ENCODE measurements at regions not wholly inside any gene's neighbourhood (a gene's known extent, or its start where the extent isn't known, plus 50 kb on each side); places are given as distances from the start of the nearest gene placed in this dataset.

GRCh38 chr1:223445402-223445801 is 52.2 kb downstream of the CCDC185 start:
- H3K27me3 ChIP-seq (ENCODE audit: control insufficient read depth, insufficient read depth, low read length, poor library complexity, severe bottlenecking), result no peaks in the 10 kb centered on the region
- no peaks in the 10 kb centered on the region for H3K36me3 ChIP-seq (ENCODE audit: control insufficient read depth, insufficient read depth, low read length)
- no peaks in the 10 kb centered on the region for H3K4me1 ChIP-seq (ENCODE audit: control insufficient read depth, insufficient read depth, low read length)
- H3K4me3 ChIP-seq (ENCODE audit: insufficient read depth, low read depth, low read length), result no peak overlapping the region
- H3K9me3 ChIP-seq (ENCODE audit: control insufficient read depth, low read length), result peaks cover 2% of the 10 kb centered on the region
- WGBS, 2 experiments, result 86 to 94% methylated on average over 2 of the region's 2 CpGs
- H3K27ac ChIP-seq (ENCODE audit: insufficient read depth, low read depth, low read length, poor library complexity, severe bottlenecking), result no peak overlapping the region

DNA sequence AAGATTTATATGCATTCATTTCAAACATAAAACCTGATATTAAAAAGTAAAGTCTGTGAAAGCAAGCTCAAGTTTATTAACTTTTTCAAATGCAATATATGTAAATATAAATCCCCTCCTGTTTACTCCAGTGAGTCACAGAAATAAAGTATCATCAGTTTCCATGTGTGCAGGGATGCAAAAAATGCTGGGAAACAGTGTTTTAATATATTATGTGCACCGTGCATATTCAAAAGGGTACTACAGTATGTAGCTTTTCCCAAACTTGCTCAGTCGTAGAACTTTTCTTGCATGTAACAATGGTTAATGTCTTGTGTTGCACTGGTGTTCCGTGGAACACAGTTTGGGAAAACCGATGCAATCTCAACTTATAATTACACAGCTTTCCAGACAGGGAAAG is 60.7 kb downstream of the CCDC185 start:
- Histone ChIP-seq H3K36me3 (ENCODE audit: control insufficient read depth, insufficient read depth, low read length) (no peaks in the 10 kb centered on the region), H3K27me3 (ENCODE audit: control insufficient read depth, insufficient read depth, low read length, poor library complexity, severe bottlenecking) (no peaks in the 10 kb centered on the region), H3K4me1 (ENCODE audit: control insufficient read depth, insufficient read depth, low read length) (no peaks in the 10 kb centered on the region), H3K4me3 (ENCODE audit: insufficient read depth, low read depth, low read length) (no peak overlapping the region), H3K27ac (ENCODE audit: insufficient read depth, low read depth, low read length, poor library complexity, severe bottlenecking) (no peak overlapping the region), H3K9me3 (ENCODE audit: control insufficient read depth, low read length) (no peaks in the 10 kb centered on the region)
- 94 to 95% methylated on average over 4 of the region's 4 CpGs for WGBS, 2 experiments

- Histone ChIP-seq H3K27ac (ENCODE audit: insufficient read depth, low read depth, low read length, poor library complexity, severe bottlenecking) (no peak overlapping the region), H3K9me3 (ENCODE audit: control insufficient read depth, low read length) (no peaks in the 10 kb centered on the region), H3K36me3 (ENCODE audit: control insufficient read depth, insufficient read depth, low read length) (no peaks in the 10 kb centered on the region), H3K27me3 (ENCODE audit: control insufficient read depth, insufficient read depth, low read length, poor library complexity, severe bottlenecking) (no peaks in the 10 kb centered on the region), H3K4me3 (ENCODE audit: insufficient read depth, low read depth, low read length) (no peak overlapping the region), H3K4me1 (ENCODE audit: control insufficient read depth, insufficient read depth, low read length) (no peaks in the 10 kb centered on the region)
- WGBS, 2 experiments, result 93 to 97% methylated on average over 2 of the region's 2 CpGs
Observed at GRCh38 chr1:223454959-223455358, 61.7 kb downstream of the CCDC185 start.

DNA sequence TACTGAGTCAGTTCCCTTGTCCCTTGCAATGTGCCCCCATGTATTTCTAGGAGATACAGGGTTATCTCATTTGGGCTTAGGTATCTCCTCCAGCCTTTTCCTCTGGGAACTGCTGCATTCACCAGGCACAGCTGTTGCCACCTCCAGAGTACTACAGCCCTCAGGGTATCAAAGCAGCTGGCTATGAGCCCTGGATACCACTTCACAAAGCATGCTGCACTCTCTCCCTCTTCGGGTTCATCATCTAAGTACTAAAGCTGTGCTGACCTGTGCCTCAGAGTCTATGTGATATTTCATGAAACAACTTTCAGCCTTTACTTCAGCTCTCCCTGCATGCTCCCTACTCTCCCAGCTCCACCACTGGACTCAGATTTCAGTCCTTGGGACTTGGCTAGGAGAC is 62.3 kb downstream of the CCDC185 start:
- Histone ChIP-seq H3K4me3 (ENCODE audit: insufficient read depth, low read depth, low read length) (no peak overlapping the region), H3K36me3 (ENCODE audit: control insufficient read depth, insufficient read depth, low read length) (no peaks in the 10 kb centered on the region), H3K4me1 (ENCODE audit: control insufficient read depth, insufficient read depth, low read length) (no peaks in the 10 kb centered on the region), H3K27ac (ENCODE audit: insufficient read depth, low read depth, low read length, poor library complexity, severe bottlenecking) (no peak overlapping the region), H3K9me3 (ENCODE audit: control insufficient read depth, low read length) (no peaks in the 10 kb centered on the region), H3K27me3 (ENCODE audit: control insufficient read depth, insufficient read depth, low read length, poor library complexity, severe bottlenecking) (no peaks in the 10 kb centered on the region)
- 95 to 98% methylated on average over 1 of the region's 1 CpG for WGBS, 2 experiments

DNA sequence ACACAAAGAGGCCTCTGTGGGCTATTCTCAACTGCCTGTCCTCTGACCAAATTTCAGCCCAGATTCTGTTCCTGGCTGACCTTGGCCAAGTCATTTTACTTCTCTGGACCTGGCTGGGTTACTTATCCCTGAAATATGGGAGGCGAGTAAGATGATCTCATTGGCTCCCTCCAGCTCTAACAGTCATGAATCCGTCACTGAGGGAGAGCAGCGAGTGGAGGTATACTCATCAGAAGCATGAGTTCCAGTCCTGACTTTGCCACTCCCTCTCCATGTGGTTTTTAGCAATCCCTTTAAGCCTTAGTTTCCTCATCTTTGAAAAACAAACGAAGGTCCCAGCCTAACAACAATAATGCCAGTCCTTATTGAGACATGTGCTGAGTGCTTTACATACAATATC is 63.5 kb downstream of the CCDC185 start:
- Histone ChIP-seq H3K27ac (ENCODE audit: insufficient read depth, low read depth, low read length, poor library complexity, severe bottlenecking) (no peak overlapping the region), H3K27me3 (ENCODE audit: control insufficient read depth, insufficient read depth, low read length, poor library complexity, severe bottlenecking) (no peaks in the 10 kb centered on the region), H3K9me3 (ENCODE audit: control insufficient read depth, low read length) (no peaks in the 10 kb centered on the region), H3K4me1 (ENCODE audit: control insufficient read depth, insufficient read depth, low read length) (no peaks in the 10 kb centered on the region), H3K36me3 (ENCODE audit: control insufficient read depth, insufficient read depth, low read length) (no peaks in the 10 kb centered on the region), H3K4me3 (ENCODE audit: insufficient read depth, low read depth, low read length) (no peak overlapping the region)
- 87% methylated on average over 4 of the region's 4 CpGs for WGBS, 2 experiments

DNA sequence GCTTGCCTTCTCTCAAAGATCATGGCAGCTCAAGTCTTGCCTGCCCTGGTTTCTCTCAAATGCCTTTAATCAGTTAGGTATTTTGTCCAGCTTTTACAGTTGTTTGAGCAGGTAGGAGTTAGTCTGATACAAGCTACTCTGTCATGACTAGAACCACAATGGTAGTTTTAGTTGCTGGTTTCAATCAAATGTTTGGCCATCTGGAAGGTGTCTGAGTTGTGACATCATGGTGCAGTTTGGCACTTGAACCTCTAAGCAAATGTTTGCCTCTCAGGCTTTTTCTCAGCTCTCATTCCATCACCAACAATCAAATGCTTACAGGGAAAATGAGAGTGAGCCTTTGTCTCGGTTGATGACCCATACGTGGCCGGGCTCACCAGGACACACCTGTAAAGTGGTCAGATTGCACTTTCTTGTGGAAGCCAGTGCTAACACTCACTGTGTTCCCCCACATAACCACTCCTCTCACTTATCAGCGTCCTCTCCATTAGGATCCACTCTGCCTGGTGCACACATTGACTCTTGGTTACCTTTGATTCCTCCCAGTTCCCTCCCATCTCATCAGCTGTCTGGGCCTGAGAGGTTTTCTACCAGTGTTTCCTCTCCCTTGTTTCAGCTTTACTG is 67.5 kb downstream of the CCDC185 start:
- H3K4me1 ChIP-seq (ENCODE audit: control insufficient read depth, insufficient read depth, low read length), result no peaks in the 10 kb centered on the region
- H3K9me3 ChIP-seq (ENCODE audit: control insufficient read depth, low read length), result no peaks in the 10 kb centered on the region
- H3K36me3 ChIP-seq (ENCODE audit: control insufficient read depth, insufficient read depth, low read length), result no peaks in the 10 kb centered on the region
- no peaks in the 10 kb centered on the region for H3K27me3 ChIP-seq (ENCODE audit: control insufficient read depth, insufficient read depth, low read length, poor library complexity, severe bottlenecking)
- 85 to 88% methylated on average over 4 of the region's 4 CpGs for WGBS, 2 experiments
- no peak overlapping the region for H3K4me3 ChIP-seq (ENCODE audit: insufficient read depth, low read depth, low read length)
- H3K27ac ChIP-seq (ENCODE audit: insufficient read depth, low read depth, low read length, poor library complexity, severe bottlenecking), result no peak overlapping the region

DNA sequence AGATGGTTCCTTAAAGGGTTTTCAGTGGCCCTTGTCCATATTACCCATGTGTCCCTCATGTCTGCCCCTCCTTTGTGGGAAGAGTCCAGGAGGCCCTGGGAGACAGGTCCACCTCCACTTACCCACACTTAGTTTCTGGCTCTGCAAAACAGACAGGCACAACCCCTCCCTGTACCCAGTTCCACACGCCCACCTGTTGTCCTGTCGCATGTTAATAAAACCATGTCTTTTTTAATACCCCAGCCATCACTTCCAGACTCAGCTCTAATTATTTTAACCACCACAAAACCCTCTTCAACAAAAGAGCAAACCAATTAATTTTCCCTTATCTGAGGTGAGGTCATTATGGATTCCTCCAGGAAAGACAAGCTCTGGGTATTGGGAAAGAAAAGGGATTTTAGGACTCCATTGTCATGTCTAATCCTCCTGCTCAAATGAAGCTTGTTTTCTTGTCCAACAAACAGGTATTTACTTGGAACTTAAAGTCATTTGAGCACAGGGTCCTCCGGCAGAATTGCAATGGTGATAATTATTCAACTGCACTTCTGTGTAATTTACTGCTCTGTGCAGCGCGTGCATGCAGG is 68.9 kb downstream of the CCDC185 start:
- H3K9me3 ChIP-seq (ENCODE audit: control insufficient read depth, low read length), result no peaks in the 10 kb centered on the region
- no peaks in the 10 kb centered on the region for H3K36me3 ChIP-seq (ENCODE audit: control insufficient read depth, insufficient read depth, low read length)
- no peaks in the 10 kb centered on the region for H3K4me1 ChIP-seq (ENCODE audit: control insufficient read depth, insufficient read depth, low read length)
- WGBS, 2 experiments, result 91 to 93% methylated on average over 5 of the region's 5 CpGs
- H3K27me3 ChIP-seq (ENCODE audit: control insufficient read depth, insufficient read depth, low read length, poor library complexity, severe bottlenecking), result no peaks in the 10 kb centered on the region
- no peak overlapping the region for H3K4me3 ChIP-seq (ENCODE audit: insufficient read depth, low read depth, low read length)
- no peak overlapping the region for H3K27ac ChIP-seq (ENCODE audit: insufficient read depth, low read depth, low read length, poor library complexity, severe bottlenecking)

GRCh38 chr1:223462866-223463404 is 69.7 kb downstream of the CCDC185 start:
- H3K4me3 ChIP-seq (ENCODE audit: insufficient read depth, low read depth, low read length), result no peak overlapping the region
- no peaks in the 10 kb centered on the region for H3K27me3 ChIP-seq (ENCODE audit: control insufficient read depth, insufficient read depth, low read length, poor library complexity, severe bottlenecking)
- H3K9me3 ChIP-seq (ENCODE audit: control insufficient read depth, low read length), result no peaks in the 10 kb centered on the region
- no peaks in the 10 kb centered on the region for H3K4me1 ChIP-seq (ENCODE audit: control insufficient read depth, insufficient read depth, low read length)
- H3K36me3 ChIP-seq (ENCODE audit: control insufficient read depth, insufficient read depth, low read length), result no peaks in the 10 kb centered on the region
- 95 to 100% methylated on average over 3 of the region's 3 CpGs for WGBS, 2 experiments
- H3K27ac ChIP-seq (ENCODE audit: insufficient read depth, low read depth, low read length, poor library complexity, severe bottlenecking), result no peak overlapping the region

GRCh38 chr1:223466151-223466550 is 72.9 kb downstream of the CCDC185 start:
- Histone ChIP-seq H3K4me3 (ENCODE audit: insufficient read depth, low read depth, low read length) (no peak overlapping the region), H3K27me3 (ENCODE audit: control insufficient read depth, insufficient read depth, low read length, poor library complexity, severe bottlenecking) (no peaks in the 10 kb centered on the region), H3K4me1 (ENCODE audit: control insufficient read depth, insufficient read depth, low read length) (no peaks in the 10 kb centered on the region), H3K9me3 (ENCODE audit: control insufficient read depth, low read length) (no peaks in the 10 kb centered on the region), H3K36me3 (ENCODE audit: control insufficient read depth, insufficient read depth, low read length) (no peaks in the 10 kb centered on the region), H3K27ac (ENCODE audit: insufficient read depth, low read depth, low read length, poor library complexity, severe bottlenecking) (no peak overlapping the region)
- 78 to 89% methylated on average over 1 of the region's 1 CpG for WGBS, 2 experiments

DNA sequence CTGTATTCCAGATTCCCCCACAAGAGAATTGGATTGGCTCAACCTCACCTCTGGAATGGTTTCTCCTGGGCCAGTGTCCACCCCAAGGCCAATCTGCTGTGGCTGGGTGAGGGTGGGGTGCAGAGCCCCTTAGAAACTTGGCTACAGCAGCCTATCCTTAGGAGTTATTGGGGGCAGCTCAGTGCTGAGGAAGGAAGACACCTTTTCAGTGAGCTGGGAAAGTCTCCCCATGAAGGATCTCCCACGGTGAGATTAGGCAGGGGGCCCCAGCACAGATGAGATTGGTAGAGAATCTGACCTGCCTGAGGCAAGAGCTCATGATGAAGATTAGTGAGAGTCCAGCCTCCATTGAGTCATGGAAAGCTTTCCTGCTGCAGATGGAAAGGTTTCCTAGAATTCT is 78.4 kb downstream of the CCDC185 start:
- Histone ChIP-seq H3K27ac (ENCODE audit: insufficient read depth, low read depth, low read length, poor library complexity, severe bottlenecking) (no peak overlapping the region), H3K9me3 (ENCODE audit: control insufficient read depth, low read length) (no peaks in the 10 kb centered on the region), H3K36me3 (ENCODE audit: control insufficient read depth, insufficient read depth, low read length) (no peaks in the 10 kb centered on the region), H3K27me3 (ENCODE audit: control insufficient read depth, insufficient read depth, low read length, poor library complexity, severe bottlenecking) (no peaks in the 10 kb centered on the region), H3K4me1 (ENCODE audit: control insufficient read depth, insufficient read depth, low read length) (no peaks in the 10 kb centered on the region), H3K4me3 (ENCODE audit: insufficient read depth, low read depth, low read length) (no peak overlapping the region)
- whole genome bisulfite sequencing, 2 experiments, result 82 to 93% methylated on average over 1 of the region's 1 CpG
